ENCODE measurements at regions not wholly inside any gene's neighbourhood (a gene's known extent, or its start where the extent isn't known, plus 50 kb on each side); places are given as distances from the start of the nearest gene placed in this dataset.

GRCh38 chr1:219438386-219438785 lies 174.5 kb downstream of the ZC3H11B start:
- no peak for TF ChIP-seq CTCF (IDR thresholded peaks at IDR 0.05)
- no peak for TF ChIP-seq POLR2A (IDR thresholded peaks at IDR 0.05)
- no peak for TF ChIP-seq EP300 (IDR thresholded peaks at IDR 0.05)
